GM12864 (cell line): ENCODE measurements at regions not wholly inside any gene's neighbourhood (a gene's known extent, or its start where the extent isn't known, plus 50 kb on each side); places are given as distances from the start of the nearest gene placed in this dataset.

Experiments
- DNase-seq: peaks from one replicate; pipeline ENCODE4 v3.0.0-alpha.2; 2011; ENCODE audit warnings: low read depth
- H3K4me3 ChIP-seq: 2 replicates; pipeline ENCODE4 v1.5.1; 2011; ENCODE audit warnings: mild to moderate bottlenecking, low read depth, low read length, control low read depth
- CTCF ChIP-seq: IDR thresholded peaks from 2 replicates; pipeline ENCODE4 v1.5.1; 2011; ENCODE audit warnings: low read depth, mild to moderate bottlenecking, moderate library complexity, low read length, control low read depth, inconsistent platforms; ENCODE audit errors: missing control alignments

GRCh38 chr13:22285867-22286266 is 615.0 kb downstream of the FGF9 start:
- no peak for TF ChIP-seq CTCF
- DNase-seq: no peak
- H3K4me3 ChIP-seq: no peak overlapping the region

GRCh38 chr13:22286338-22286737 is 615.5 kb downstream of the FGF9 start:
- H3K4me3 ChIP-seq: no peak overlapping the region
- no peak for TF ChIP-seq CTCF
- no peak for DNase-seq

GRCh38 chr13:22287343-22287920 is 616.6 kb downstream of the FGF9 start:
- no peak for DNase-seq
- no peak for TF ChIP-seq CTCF
- no peak overlapping the region for H3K4me3 ChIP-seq

- no peak for TF ChIP-seq CTCF
- no peak for DNase-seq
- H3K4me3 ChIP-seq: no peak overlapping the region
These were observed 617.6 kb downstream of the FGF9 start for GRCh38 chr13:22288496-22288895.

GRCh38 chr13:22289711-22290110 is 618.8 kb downstream of the FGF9 start:
- TF ChIP-seq CTCF: no peak

GRCh38 chr13:22298530-22298929 is 627.7 kb downstream of the FGF9 start:
- H3K4me3 ChIP-seq: no peak overlapping the region
- TF ChIP-seq CTCF: no peak
- no peak for DNase-seq

More at GRCh38 chr13:22289711-22290110, 618.8 kb downstream of the FGF9 start:
- H3K4me3 ChIP-seq: no peak overlapping the region
- DNase-seq: no peak

- no peak for DNase-seq
- H3K4me3 ChIP-seq: no peak overlapping the region
- TF ChIP-seq CTCF: no peak
These were observed 641.0 kb downstream of the FGF9 start for GRCh38 chr13:22311734-22312404.
